Stimulated activated CD8-positive, alpha-beta memory T cell treated with anti-CD3 and anti-CD28 coated beads, Interleukin-15, amount 100 ng/mL, for 1 hour (primary cell): ENCODE measurements at regions not wholly inside any gene's neighbourhood (a gene's known extent, or its start where the extent isn't known, plus 50 kb on each side); places are given as distances from the start of the nearest gene placed in this dataset.

Source experiments
- DNase-seq: peaks from one replicate; pipeline ENCODE4 v3.0.0-alpha.2; 2020; ENCODE audit warnings: low read depth

DNA sequence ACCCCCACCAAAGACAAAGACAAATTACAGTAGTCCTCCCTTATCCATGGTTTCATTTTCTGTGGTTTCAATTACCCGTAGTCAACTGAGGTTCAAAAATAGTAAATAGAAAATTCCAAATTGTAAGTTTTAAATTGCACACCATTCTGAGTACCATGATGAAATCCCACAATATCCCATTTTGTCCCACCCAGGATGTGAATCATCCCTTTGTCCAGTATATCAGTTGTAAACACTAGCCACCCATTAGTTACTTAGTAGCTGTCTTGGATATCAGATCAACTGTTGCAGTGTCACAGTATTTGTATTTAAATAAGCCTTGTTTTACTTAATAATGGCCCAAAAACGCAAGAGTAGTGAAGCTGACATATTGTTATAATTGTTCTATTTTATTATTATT lies 364.0 kb upstream of the ARID1B start:
- DNase-seq, result no peak

DNA sequence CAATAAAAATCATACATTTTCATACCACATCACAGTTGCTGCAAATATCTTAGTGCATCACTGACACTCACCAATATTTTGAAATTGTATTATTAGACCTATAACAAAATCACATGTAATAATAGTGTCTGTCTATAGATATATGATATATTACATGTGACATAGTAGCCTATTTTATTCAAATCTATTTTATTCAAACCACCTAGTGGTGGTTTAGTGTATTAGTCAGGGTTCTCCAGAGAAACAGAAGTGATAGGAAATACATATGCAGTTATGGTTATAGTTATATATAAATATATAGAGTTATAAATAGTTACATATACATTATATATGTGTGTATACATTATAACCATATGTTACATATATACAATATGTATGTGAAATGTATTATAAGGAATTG lies 366.5 kb upstream of the ARID1B start:
- no peak for DNase-seq

DNA sequence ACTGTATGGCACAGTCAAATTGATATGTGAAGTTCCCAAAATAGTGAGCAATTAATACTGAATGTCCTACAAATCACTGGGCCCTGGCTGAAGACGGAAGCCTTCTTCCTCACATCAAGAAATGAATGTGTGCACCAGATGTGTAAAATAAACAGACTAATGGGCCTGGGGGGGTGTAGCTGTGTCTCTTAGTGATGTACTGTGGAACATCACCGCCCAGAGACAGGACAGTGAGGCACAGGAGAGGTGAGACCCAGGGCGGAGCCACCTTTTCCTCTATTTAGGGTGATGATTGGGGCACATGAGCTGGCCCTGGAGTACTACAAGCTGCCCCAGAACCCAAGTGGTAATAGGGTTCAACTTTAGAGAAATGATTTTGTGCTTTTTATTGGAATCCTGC lies 368.5 kb upstream of the ARID1B start:
- DNase-seq, result no peak

DNA sequence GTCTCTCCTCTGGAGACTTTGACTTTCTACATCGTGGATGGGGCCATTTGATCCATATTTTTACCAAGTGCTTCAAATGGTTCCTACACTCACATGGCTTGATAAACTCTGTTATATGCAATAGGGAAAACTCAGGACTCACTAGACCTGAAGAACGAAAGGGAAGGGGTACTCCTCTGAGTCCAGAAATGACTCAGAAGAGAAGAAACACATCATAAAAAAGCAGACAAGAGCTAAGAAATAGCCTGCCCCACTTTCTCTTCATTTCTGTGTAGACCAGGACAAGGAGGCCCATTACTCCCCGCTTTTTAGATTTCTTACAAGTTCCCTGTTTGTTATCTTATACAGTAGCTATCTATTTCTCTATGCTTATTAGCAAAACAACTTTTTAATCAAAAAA lies 369.8 kb upstream of the ARID1B start:
- no peak for DNase-seq

DNA sequence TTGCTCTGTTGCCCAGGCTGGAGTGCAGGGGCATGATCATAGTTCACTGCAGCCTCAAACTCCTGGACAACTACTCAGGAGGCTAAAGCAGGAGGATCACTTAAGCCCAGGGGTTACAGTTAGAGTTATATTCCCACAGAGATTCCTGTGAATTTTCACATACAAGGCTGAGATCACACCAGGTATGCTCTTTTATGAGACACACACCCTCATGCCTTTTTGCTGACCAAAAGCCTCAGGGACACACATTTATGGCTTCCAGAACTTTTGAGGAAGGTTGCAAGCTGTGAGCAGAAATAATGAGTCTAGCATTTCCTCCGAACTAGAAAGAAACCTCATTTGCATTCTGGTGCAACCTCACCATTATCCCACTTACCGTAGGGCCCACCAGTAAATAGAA lies 370.5 kb upstream of the ARID1B start:
- DNase-seq, result no peak

DNA sequence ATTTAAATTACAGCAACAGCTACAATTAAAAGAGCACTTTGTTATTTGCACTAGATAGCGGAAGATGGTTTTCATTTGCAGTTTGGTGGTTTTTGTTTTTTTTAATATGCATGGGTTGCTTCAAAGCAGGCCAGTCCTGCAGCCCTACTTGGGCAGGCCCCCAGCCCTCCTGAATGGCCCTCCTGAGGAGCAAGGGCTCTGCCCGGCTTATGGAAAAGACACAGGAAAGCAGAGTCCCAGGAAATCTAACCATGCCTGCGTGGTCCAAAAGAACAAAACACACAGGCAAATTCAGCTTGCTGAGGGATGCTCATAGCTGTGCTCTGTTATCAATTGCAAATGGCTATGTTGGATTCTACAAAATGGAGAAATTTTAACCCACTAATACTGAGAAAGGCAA lies 371.1 kb upstream of the ARID1B start:
- no peak for DNase-seq

DNA sequence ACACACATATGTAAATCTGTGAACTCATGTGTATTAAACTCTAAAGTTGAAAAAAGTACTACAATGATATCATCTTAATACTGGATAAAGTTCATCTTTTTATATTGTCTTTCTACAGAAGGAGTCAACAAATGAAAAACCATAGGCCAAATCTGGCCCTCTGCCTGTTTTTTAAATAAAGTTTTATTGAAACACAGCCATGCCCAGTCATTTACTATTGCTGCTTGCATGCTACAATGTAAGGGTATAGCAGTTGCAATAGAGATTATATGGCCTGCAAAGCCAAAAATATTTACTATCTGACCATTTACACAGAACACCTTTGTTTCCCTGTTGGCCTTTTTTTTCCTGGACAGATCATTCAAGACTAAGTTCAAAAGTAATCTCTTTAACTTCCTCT lies 374.6 kb upstream of the ARID1B start:
- no peak for DNase-seq

DNA sequence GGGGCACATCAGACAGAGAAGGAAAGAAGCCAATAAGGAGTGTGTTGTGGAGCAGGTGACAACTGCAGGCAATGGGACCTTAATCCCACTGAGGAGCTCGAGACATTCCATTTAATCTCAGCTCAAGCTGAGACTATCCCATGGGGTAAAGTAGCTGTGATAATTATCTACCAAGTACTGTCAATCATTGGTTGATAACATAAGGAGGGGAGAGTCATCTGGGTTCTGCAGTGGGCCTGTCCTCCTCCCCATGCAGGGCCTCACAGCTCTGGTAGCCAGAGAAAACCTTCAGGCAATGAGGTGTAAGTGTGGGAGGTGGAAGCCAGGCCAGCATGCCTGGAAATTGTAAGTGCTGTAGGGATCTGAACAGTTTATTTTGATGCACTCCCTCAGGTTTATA lies 375.0 kb upstream of the ARID1B start:
- DNase-seq, result no peak

DNA sequence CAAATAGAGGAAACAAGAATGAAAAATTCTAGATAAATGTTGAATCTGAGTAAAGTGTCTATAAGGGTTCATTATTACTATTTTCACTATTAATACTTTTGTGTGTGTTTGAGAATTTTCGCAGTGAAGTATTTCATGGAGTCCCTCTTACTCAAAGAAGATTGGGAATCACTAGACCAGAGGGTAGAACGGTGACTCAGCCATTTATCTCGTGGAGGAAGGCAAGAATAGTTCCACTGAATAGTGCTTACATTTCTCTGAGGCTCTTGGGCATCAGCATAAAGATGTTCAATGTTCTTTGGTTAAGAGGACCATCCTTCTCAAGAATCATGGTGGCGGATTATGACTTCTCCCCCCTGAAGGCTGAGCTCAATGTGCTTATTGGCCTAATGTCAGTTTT lies 376.7 kb upstream of the ARID1B start:
- no peak for DNase-seq

DNA sequence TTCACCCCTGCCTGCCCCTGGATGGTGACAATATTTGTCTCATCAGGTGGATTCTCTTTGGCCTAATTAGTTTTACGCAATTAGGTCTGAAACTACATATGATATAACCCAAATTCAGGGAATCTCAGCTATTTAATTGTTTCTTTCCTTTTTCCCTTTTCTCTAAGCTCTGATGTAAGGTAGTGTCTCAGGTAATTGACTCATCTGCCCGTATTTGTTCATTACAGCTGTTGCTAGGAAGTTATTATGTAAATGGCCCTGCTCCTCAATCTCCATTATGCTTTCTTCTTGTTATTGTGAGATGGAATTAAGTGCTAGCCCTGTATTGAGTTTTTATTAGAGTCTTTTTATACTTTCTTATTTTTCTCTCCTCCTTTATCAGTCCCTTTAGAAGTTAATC lies 378.2 kb upstream of the ARID1B start:
- DNase-seq, result no peak

DNA sequence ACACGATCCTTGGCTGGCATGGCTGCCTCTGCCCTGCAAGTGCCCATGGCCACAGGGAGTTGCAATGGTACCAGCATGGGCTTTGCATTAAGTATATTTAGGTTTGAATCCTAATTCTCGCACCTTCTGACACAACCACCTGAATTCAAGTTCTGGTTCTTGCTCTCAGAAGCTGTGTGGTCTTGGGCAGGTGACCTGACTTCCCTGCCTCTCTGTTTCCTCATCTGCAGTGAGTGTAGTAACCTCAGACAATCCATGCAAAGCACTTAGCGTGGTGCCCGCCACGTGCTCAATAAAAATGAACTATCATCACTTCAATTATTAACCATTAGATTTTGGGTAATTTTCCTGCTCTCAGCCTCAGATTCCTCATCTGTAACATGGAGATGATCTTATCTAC lies 378.8 kb upstream of the ARID1B start:
- no peak for DNase-seq

DNA sequence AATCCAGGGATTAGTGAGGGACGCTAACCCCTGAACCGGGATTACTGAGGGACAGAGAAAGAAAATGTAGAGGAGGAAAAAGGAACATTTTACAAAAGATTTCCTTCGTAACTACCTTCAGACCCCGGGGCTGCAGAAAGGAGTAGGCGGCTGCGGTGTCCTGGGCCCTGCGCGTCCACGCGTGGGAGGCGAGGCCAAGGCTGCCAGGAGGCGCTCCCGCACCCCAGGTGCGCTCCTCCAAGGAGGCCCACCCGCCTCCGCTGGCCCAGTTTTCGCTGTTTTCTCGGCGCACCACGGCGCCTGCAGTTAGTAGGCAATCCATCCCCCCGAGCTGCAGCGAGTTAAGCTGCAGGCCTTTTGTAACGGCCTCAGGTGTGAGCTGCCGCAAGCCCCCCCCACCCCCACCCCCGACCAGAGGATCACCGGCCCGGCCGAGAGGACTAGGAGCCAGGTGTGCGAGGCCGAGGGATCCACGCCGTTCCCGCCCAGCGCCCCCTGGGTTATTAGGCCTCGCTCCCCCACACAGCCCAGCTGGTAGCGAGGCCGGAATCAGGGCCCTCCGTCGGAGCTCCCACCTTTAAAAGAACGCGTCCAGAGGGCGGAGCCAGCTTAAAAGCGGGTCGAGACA lies 380.3 kb upstream of the ARID1B start:
- no peak for DNase-seq

DNA sequence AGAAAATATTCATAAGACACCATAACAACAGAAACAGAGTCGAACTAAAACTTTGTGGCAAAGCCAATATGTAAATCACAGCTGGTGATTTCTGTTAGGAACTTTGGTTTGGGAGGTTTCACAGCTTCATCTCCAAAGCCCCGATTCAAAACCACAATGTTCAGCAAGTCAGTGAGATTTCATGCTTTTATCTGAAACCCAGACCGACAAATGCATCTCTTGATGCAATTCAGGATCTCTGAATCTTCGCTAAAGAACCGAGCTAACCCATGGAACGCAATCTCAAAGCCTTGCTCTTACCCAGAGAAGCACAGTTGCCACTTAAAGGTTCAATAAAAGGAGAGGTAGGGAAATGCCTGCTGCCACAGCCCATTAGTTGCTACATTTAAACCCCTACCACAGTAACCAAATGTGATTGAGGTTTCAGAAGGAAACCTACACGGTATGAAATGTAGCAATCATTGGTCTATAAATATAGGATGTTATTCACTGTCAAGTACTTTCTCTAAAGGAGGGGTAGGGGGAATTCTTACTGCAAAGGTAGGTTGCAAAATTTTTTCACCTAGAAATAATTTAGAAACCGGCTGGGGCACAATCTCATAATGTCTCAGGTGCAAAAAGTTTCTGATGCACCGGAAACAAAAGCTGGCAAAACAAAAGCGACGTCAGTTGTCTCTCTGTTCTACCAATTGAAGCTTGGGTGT lies 381.0 kb upstream of the ARID1B start:
- no peak for DNase-seq

DNA sequence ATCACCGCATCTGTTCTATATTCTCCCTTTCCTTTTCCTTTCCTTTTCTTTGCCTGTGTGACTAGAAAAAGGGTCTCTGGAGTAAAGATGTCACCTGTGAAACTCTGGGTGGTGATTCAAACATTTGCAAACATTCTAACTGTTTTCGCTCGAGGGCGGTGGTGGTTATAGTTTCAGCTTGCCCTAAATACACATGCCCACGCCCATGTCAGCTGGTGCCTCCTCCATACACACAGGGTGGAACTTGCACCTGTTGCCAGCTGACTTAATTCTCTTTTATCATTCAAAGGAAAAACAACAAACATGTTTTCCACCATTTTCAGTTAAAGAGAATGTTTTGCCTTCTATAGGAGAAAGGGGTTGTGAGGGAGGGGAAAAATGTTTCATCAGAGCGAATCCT lies 381.9 kb upstream of the ARID1B start:
- DNase-seq, result no peak

DNA sequence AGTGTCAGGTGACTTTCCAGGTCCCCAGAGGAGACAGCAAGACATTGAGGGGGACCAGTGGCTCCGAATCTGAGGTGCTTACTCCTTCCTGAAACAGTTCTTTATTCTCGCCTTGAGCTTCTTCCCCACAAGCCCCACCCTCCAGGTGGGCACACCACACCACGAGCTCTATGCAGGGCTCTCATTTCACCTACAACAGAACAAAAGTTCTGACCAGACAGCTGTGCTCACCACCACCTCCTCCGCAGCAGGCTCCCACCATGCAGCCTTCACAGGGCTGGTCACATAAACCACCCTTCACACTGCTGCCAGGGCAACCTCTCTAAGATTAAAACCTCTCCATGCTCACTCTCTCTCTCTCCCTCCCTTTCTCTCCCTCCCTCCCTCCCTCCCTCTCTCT lies 384.5 kb upstream of the ARID1B start:
- no peak for DNase-seq

DNA sequence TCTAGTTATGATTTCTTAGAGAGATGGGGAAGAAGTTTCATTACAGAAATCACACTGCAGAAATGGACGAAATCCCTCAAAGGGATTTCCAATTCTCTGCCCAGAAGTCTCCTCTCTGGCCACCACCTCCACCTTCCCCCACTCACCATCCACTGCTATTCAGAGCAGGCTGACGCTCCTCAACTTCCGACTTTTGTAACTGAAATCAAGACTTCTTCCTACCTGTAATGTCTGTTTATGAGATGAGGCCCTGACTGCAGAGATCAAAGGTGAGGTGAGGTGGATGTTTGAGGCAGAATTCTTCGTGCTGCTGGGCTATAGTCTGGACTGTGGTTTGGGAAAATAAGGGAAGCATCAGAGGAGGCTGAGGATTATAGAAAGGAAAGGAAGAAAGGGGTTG lies 385.2 kb upstream of the ARID1B start:
- DNase-seq, result no peak

DNA sequence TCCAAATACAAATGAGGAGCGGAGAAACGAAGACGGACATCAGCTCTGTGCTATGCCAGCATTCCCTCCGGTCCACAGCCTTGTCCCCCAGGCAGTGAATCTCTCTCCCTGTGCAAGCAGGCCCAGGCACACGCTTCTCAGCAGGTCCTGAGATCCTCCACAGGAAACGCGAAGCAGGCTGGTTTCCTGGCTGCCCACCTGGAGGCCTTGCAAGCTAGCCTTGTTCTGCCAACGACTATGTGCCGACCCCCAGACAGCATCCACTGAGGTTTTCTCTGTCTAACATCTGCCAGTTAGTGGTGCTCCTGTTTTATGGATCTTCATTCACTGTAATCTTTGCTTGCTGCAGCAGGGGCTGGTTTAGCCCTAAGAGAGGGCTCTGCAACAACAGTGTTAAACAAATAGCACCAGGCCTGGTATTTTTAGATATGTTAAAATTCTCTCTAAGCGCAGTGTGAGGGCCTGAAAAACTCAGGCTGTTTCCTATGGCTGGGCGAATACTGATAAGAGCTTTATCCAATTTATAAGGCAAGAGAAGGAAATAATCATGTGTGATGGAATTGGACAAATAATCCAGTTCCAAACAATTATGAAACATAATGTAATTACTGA lies 386.0 kb upstream of the ARID1B start:
- DNase-seq, result no peak

DNA sequence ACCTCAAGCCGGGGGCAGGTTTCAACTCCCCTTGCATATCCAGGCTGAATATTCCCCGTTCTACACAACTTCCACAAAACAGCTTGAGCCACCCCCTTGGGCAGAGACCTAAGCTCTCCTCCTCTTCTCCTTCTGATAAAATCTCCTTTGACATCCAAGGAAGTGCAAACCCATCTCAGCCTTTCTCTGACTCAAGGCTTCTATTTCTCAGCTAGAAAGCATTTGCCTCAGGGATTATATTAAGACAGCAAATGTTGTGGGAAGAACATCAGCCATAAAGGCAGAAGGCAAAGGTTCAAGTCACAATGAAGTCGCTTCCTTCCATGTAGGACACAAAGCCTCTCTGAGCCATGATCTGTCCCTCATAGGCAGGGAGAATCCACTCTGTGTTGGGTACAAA lies 386.6 kb upstream of the ARID1B start:
- no peak for DNase-seq

DNA sequence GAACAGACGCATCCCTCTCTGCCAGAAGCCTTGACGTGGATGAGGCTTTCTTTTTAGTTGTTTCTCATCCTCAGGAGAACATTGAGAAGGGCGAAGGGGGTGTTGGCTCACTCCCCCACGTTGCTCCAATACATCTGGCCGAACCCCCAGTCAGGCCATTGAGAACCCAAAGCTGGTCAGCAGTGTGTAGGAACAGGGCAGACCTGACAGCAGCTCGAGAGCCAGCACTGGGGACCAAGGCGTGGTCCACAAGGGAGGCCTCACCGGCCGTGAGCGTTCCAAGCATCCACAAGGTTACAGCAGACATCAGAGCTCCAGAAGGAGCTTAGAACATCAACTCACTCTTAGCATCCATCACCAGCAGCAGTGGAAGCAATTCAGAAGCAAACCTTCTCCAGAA lies 387.9 kb upstream of the ARID1B start:
- DNase-seq, result no peak

DNA sequence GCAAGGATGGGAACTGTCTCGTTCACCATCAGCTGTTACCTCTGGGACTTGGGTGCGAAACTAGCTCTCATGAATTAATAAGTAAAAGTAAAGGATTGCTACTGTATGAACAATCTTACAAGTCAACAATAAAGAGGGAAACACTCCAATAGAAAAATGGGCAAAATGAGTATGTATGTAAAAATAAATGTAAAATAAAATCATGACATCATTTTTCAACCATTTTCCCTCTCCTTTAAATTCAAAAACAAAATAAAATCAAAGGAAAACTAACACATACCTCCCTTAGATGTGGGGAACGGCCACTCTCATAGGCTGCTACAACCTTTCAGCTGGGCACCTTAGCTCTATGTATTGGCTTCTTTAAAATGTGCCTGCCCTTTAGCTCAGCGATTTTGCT lies 389.7 kb upstream of the ARID1B start:
- no peak for DNase-seq

DNA sequence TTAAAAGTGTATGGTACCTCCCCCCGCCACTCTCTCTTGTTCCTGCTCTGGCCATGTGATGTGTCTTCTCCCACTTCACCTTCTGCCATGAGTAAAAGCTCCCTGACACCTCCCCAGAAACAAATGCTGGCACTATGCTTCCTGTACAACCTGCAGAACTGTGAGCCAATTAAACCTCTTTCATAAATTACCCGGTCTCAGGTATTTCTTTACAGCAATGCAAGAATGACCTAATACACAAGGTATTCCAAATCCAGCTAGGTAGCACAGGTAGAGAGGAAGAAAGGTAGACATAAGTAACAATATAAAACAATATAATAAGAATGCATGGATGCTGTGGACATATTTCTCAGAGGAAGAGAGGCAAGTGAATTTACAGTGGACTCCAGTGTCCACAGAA lies 394.1 kb upstream of the ARID1B start:
- no peak for DNase-seq

DNA sequence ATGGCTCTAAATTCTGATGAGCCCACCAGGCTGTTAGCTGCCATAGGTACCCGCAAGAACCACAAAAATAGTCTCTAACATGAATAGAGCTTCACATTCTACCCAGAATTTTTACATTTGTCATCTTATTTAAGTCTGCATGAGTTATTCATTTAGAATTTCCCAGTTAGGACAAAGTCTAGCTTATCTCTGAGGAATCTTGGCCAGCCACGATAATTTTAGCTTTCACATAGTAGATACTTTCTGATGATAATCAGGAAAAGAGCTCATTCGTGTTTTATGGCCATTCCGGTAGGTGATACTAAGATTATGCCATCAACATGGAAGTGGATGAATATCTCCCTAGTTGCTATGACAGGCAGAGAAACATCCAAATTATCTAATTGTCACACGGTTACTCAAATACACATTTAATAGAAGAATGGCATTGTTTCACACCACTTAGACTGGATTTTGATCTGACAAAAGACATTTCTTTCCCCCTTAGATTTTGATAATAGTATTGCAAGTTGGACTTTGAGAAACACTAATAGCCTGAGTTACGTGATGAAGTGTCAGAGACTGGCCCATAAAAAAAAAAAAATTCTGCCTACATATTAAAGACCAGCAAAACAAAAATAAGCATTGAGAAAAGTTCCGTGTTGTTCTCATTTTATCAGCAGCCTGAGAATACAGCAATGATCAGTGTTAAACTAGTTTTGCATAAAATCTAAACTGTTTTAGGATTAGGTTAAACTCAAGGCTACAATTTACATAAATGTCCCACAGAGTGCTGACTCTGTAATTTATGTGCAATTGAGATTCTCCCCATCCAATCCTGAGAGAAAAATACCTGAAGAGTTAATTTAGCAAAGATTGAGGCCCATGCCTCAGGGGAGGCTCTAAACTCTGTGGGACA lies 397.5 kb upstream of the ARID1B start:
- no peak for DNase-seq

DNA sequence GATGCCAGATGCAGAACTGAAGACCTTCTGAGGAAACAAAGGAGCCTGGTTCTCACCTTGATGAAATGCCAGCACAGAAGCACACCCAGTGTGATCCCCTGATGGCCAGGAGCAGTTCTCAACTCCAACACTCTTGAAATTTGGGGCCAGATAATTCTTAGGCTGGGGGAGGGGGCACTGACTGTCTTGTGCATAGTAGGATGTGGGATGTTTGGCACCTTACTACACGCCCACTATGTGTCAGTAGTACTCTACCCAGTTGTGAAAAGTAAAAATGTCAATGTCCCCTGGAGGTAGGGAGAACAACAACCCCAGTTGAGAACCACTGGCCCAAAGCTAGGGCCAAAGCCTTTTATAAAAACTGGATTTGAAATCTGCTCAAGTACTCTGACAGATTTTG lies 398.3 kb upstream of the ARID1B start:
- no peak for DNase-seq
